SK-N-SH (cell line): ENCODE measurements at regions not wholly inside any gene's neighbourhood (a gene's known extent, or its start where the extent isn't known, plus 50 kb on each side); places are given as distances from the start of the nearest gene placed in this dataset.

Source experiments
- CTCF ChIP-seq: fragments of 200-600 bp; sonication (generic); IDR thresholded peaks from 2 replicates; pipeline ENCODE4 v1.6.1; 2017; ENCODE audit warnings: antibody characterized with exemption, mild to moderate bottlenecking, moderate library complexity
- MAX ChIP-seq: IDR thresholded peaks from 2 replicates; pipeline ENCODE4 v1.4.0; 2012; ENCODE audit warnings: low read depth
- MXI1 ChIP-seq: IDR thresholded peaks from 2 replicates; pipeline ENCODE4 v1.6.1; 2012; ENCODE audit warnings: mild to moderate bottlenecking, low read depth, low read length, improper control_type of control experiment
- POLR2AphosphoS5 ChIP-seq: IDR thresholded peaks from 2 replicates; pipeline ENCODE4 v1.6.1; 2012; ENCODE audit warnings: low read depth, low read length
- USF2 ChIP-seq: fragments of 150-350 bp; IDR thresholded peaks from 2 replicates; pipeline ENCODE4 v1.6.1; 2017; ENCODE audit warnings: antibody characterized with exemption, low read length, low read depth, borderline replicate concordance

- no peak for TF ChIP-seq MXI1
- TF ChIP-seq USF2, result no peak
- TF ChIP-seq CTCF, result no peak
- no peak for TF ChIP-seq POLR2AphosphoS5
- TF ChIP-seq MAX, result no peak
Measured at GRCh38 chr10:108591417-108591816, 1331.9 kb downstream of the XPNPEP1 start.
